Heart left ventricle (tissue), 13 donors: ENCODE measurements at regions not wholly inside any gene's neighbourhood (a gene's known extent, or its start where the extent isn't known, plus 50 kb on each side); places are given as distances from the start of the nearest gene placed in this dataset.

Experiments used
- CTCF ChIP-seq, 12 donors: fragments of 200-600 bp; sonication (generic) in 4 of 12; IDR thresholded peaks; one replicate each; pipeline versions ENCODE4 v1.5.0 to v1.8.0; 2018 to 2022; ENCODE audit warnings: antibody characterized with exemption in 12 of 12, mild to moderate bottlenecking in 5 of 12
- POLR2A ChIP-seq, 2 donors: fragments of 450-650 bp; IDR thresholded peaks; one replicate each; pipeline ENCODE4 v1.6.1; 2017; ENCODE audit warnings: antibody characterized with exemption in 2 of 2, mild to moderate bottlenecking in 2 of 2, moderate library complexity in 2 of 2
- donor health status: ischemic (EF 13 %, LVEDD 7.1; RV severe dilation, severe dysfunction).
- donor health status: DM: no; HTN: yes; CAD: no.
- donor health status: DM: no; HTN: no; CAD: no.
- donor health status: ischemic (EF 25% LVEDD 6.9; RV normal size, moderate dysfunction).
- donor health status: ischemic (EF 25% LVEDD 5.7; RV mildly dilated, moderate dysfunction).
- donor health status: ischemic (EF 35%, LVEDD 5.7; RV mildly dilated, moderate dysfunction).
- donor health status: nonischemic (EF 11% LVEDD 7.7; RV severe dilation, severe dysfunction).
- donor health status: DM: yes; HTN: yes; CAD: no.
- donor health status: PGD.
- donor health status: ischemic (EF 29% LVEDD 5.4; RV normal size, mild dysfunction).
- donor health status: nonischemic (EF 23%, LVEDD 6.1; RV moderate dilation, normal function).

GRCh38 chr5:68682400-68683160 lies 411.2 kb upstream of the SLC30A5 start:
- no peak for TF ChIP-seq CTCF (IDR thresholded peaks at IDR 0.05)
- TF ChIP-seq POLR2A (IDR thresholded peaks at IDR 0.05): no peak
